ENCODE measurements at regions not wholly inside any gene's neighbourhood (a gene's known extent, or its start where the extent isn't known, plus 50 kb on each side); places are given as distances from the start of the nearest gene placed in this dataset.

DNA sequence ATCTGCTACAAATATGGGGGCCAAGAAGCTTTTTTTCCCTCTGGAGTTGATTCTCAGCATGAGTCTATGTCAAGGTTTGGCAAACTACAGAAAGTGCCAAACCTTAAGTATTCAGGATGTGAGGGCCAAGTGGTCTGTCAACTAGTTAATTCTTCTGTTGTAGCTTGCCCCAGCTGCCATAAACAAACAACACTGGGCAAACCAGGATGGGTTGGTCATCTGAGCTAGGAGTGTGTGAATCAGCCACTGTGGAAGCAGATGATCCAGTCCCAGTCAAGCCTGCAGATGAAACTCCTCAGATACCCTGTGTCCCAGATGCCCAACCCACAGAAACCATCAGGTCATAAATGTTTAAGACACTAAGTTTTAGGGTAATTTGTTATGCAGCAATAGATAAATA lies 103.0 kb upstream of the MOCS1 start:
- CTCF ChIA-PET: no interaction called here
- TF ChIP-seq, protein P1, sequence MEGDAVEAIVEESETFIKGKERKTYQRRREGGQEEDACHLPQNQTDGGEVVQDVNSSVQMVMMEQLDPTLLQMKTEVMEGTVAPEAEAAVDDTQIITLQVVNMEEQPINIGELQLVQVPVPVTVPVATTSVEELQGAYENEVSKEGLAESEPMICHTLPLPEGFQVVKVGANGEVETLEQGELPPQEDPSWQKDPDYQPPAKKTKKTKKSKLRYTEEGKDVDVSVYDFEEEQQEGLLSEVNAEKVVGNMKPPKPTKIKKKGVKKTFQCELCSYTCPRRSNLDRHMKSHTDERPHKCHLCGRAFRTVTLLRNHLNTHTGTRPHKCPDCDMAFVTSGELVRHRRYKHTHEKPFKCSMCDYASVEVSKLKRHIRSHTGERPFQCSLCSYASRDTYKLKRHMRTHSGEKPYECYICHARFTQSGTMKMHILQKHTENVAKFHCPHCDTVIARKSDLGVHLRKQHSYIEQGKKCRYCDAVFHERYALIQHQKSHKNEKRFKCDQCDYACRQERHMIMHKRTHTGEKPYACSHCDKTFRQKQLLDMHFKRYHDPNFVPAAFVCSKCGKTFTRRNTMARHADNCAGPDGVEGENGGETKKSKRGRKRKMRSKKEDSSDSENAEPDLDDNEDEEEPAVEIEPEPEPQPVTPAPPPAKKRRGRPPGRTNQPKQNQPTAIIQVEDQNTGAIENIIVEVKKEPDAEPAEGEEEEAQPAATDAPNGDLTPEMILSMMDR (IDR thresholded peaks at IDR 0.05; ENCODE audit: low read depth, low read length): no peak
- Histone ChIP-seq H3K9me3 (ENCODE audit: control insufficient read depth, insufficient read depth, low read length) (no peaks in the 10 kb centered on the region), H3K27me3 (ENCODE audit: control insufficient read depth, insufficient read depth, low read length) (no peaks in the 10 kb centered on the region), H3K4me3 (ENCODE audit: low read depth, low read length) (no peak overlapping the region), H3K27ac (ENCODE audit: low read depth, low read length) (no peak overlapping the region)
- no peak for DNase-seq (ENCODE audit: low read depth, low spot score)
- POLR2A ChIA-PET: no interaction called here

DNA sequence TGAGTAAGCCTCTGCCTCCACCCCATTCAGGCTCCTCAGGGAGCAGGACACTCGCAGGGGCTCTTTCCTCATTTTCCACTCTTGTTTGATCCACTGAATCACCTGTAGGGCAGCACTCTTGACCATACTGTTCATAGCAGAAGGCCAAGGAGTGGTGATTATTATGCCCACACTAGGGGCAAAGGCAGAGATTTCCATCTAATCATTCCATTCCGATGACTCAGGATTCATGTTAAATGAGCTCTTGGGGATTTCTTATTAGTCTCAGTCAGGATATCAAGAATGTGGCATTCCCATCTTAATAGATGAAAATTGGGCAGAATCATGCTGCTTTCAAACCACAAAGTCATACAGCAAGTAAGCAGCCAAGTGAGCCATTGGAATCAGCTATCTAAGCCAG lies 101.9 kb upstream of the MOCS1 start:
- DNase-seq (ENCODE audit: low read depth, low spot score): no peak
- Histone ChIP-seq H3K27ac (ENCODE audit: low read depth, low read length) (no peak overlapping the region), H3K27me3 (ENCODE audit: control insufficient read depth, insufficient read depth, low read length) (no peaks in the 10 kb centered on the region), H3K9me3 (ENCODE audit: control insufficient read depth, insufficient read depth, low read length) (no peaks in the 10 kb centered on the region), H3K4me3 (ENCODE audit: low read depth, low read length) (no peak overlapping the region)
- CTCF ChIA-PET: no interaction called here
- POLR2A ChIA-PET: no interaction called here
- TF ChIP-seq, protein P1 (IDR thresholded peaks at IDR 0.05; ENCODE audit: low read depth, low read length): no peak

DNA sequence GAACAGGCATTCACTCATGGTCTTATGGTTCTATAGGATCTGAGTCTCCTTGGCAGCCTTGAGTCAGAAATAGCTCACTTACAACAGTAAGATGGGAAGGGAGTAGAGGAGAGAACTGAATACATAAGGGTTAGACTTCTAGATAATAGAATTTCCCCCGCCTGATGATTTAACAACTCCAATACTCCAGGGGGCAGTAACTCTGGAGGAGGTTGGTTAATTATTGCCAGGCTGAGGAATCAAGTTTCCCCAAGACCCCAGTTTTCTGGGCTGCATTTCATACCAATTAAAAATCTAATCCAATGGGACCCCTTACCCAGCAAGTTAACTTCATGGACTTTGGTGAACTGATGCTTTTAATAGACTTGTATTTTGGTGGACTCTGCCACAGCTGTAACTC lies 94.2 kb upstream of the MOCS1 start:
- H3K27ac ChIP-seq (ENCODE audit: low read depth, low read length): no peak overlapping the region
- H3K27me3 ChIP-seq (ENCODE audit: control insufficient read depth, insufficient read depth, low read length): no peaks in the 10 kb centered on the region
- DNase-seq (ENCODE audit: low read depth, low spot score): no peak
- ChIA-PET POLR2A (no interaction called here), CTCF (no interaction called here)
- TF ChIP-seq, protein P1 (IDR thresholded peaks at IDR 0.05; ENCODE audit: low read depth, low read length): no peak
- H3K9me3 ChIP-seq (ENCODE audit: control insufficient read depth, insufficient read depth, low read length): no peaks in the 10 kb centered on the region
- H3K4me3 ChIP-seq (ENCODE audit: low read depth, low read length): no peak overlapping the region

DNA sequence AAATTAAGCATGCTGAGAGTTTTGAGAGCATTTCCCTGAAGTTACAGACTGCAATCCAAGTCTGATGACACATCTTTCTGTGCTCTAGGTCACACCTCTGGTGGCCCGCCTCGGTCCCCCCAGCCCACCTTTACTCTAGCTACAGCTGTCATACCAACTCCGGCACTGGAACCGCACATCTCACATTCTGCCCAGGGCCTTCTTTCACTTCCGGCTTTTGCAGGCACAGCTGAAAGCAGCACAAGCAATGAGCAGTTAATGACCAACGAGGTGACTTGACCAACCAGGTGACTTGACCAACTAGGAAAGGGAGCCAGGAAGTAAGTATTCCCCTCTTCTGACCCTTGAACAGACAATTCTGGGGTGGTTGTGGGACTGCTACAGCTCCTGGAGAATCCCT lies 88.6 kb upstream of the MOCS1 start:
- Histone ChIP-seq H3K27me3 (ENCODE audit: control insufficient read depth, insufficient read depth, low read length) (no peaks in the 10 kb centered on the region), H3K4me3 (ENCODE audit: low read depth, low read length) (no peak overlapping the region), H3K27ac (ENCODE audit: low read depth, low read length) (no peak overlapping the region), H3K9me3 (ENCODE audit: control insufficient read depth, insufficient read depth, low read length) (no peaks in the 10 kb centered on the region)
- POLR2A ChIA-PET: no interaction called here
- TF ChIP-seq, protein P1 (IDR thresholded peaks at IDR 0.05; ENCODE audit: low read depth, low read length): no peak
- CTCF ChIA-PET: no interaction called here
- no peak for DNase-seq (ENCODE audit: low read depth, low spot score)

DNA sequence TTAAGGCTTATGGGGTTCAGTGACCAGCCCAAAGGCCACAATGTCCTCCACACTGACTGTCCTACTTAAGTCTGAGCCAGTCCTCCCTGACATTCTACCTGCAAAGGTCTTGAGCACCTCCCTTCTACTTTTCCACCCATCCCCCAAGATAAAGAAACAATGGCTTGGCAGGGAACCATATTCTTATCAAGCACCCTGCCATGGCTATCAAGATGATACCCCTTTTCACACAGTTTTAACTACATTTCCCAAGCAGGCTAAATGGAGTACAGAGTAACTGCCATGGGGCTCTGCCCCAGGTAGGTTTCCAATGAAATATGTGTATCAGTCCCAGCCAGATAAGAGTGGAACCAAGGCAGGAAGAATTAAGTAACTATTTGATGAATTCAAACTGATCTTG lies 85.9 kb upstream of the MOCS1 start:
- no peak for DNase-seq (ENCODE audit: low read depth, low spot score)
- ChIA-PET CTCF (no interaction called here), POLR2A (no interaction called here)
- H3K9me3 ChIP-seq (ENCODE audit: control insufficient read depth, insufficient read depth, low read length): no peaks in the 10 kb centered on the region
- TF ChIP-seq, protein P1 (IDR thresholded peaks at IDR 0.05; ENCODE audit: low read depth, low read length): no peak
- H3K4me3 ChIP-seq (ENCODE audit: low read depth, low read length): no peak overlapping the region
- no peak overlapping the region for H3K27ac ChIP-seq (ENCODE audit: low read depth, low read length)
- no peaks in the 10 kb centered on the region for H3K27me3 ChIP-seq (ENCODE audit: control insufficient read depth, insufficient read depth, low read length)
